NCI-H2107 treated with DMSO at 0.1 percent for 48 hours (cell line): ENCODE measurements at regions not wholly inside any gene's neighbourhood (a gene's known extent, or its start where the extent isn't known, plus 50 kb on each side); places are given as distances from the start of the nearest gene placed in this dataset.
"Not testable (repeated sequence)": the region's sequence is repeated elsewhere in the genome, so short reads cannot be mapped to it uniquely, and the experiment has no call there.

Experiments
- DNase-seq: peaks from one replicate; lab custom pipeline; 2025; ENCODE audit not compliant: unreplicated experiment; lab: John Stamatoyannopoulos, UW

DNA sequence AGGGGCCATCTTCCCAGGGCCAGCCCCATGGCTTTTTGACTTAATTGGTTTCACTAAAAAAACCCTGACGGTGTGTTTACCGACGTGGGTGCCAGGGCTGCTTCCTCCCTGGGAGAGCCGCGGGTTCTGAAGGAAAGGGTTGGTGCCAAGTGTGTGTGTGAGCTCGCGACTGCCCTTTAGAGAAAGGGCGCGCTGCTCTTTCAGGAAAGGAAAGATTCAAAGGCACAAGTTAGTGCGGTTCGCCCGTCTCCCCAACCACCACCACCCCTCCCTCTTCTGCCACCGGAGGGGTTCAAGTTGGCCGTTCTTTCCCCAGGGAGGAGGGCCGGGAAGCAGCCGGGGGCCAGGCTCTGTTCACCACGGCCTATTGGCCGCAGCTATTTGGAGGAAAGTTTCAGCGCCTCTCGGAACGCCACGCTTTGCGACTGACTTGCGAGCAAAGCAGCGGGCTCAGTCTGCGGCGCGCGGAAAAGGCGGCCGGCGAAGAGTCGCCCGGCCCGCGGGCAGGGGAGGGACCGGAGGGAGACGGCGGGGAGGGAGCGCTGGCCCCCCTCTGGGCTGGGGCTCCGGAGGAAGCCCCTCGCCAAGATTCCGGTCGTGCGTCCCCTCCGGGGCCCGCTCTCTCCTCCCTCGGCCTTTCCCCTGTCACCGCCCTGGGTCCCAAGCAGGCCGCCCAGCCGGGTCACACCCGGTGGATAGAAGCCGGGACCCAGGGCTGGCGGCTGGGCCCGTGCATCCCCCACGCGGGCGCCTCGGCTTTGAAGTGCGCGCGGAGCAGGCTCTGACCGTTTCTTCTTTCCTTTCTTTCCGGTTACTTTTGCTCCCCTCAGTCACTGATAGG lies 165.9 kb upstream of the PPP1R3A start:
- peak; percentile 15 for DNase-seq

DNA sequence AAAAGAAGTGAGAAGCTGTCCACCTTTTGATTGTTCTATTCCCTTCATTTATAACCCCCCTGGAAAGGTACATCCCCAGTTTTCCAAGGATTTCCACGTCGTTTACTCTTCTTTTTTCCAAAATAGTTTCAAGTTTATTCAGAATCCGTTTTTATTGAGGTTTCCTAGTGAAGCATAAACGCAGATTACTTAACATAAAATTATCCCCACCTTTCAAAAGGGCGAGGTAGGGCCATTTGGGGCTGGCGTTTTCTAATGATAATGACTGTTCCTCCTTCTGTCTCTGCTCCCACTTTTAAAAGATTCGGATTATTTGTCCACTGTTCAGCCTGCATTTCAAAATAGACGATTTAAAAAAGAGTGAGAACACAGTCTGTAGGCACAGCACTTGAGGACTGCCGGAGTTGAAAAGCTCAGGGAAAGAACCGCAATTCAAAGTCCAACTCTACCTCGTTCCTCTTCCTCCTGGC lies 165.2 kb upstream of the PPP1R3A start:
- no peak for DNase-seq

DNA sequence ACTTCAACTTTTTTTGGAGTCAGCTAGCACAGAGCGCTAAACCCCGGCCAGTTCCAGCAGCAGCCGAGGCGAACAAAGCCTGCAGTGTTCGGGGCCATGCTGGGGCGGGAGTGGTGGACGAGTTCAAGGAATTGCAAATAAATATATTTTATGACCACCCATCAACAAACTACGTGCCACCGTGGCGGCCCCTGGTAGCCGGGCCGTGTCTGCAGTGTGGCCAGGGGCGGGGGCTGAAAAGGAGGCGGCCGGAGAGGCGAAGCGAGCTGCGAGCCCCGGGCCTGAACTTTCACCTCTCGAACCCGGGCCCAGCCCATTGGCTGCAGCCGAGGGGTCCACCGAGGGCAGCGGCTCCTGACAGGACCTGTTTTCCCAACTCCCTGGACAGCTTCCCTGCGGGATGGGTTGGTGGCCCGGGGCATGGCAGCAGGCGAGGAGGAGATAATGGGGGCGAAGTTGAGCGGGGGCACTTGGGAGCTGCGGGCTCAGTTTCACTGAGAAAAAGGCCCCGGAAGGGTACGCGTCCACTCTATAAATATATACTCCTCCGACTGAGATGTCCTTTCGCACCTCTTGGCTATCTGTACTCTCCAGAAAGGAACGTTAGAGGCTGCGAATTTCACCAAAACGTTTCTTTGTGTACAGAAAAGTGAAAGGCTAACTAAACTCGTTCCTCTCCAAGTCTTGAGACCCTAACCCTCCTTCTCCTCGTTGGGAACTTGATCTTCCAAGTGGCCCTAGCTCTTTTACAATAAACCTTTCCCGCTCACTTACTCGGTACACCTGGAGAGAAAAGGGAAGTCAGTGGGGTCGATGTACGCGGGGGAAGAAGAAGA lies 164.6 kb upstream of the PPP1R3A start:
- DNase-seq: no peak

DNA sequence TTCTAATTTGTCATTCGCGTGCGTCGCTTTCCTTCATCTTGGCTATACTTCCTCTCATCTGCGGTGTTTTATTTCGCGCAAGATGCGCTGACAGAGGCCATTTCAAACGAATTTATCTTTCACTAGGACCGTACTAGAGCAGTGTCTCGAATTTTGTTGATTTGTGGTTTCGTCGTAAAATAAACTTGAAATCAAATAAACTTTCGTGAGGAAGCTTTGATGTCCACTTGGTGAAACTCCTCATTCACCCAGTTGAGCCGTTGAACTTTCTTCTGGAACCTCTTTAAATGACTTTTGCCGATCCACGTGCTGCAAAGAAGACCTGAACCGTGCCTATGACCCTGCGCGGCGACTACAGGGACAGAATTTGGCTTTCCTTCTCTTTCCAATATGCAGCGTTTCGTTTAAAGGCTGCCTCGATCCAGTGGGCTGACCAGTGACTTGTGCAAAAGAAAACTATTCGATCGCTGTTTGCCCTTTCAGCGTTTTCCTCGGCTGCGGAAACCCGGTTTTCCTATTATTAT lies 163.9 kb upstream of the PPP1R3A start:
- DNase-seq: no peak

DNA sequence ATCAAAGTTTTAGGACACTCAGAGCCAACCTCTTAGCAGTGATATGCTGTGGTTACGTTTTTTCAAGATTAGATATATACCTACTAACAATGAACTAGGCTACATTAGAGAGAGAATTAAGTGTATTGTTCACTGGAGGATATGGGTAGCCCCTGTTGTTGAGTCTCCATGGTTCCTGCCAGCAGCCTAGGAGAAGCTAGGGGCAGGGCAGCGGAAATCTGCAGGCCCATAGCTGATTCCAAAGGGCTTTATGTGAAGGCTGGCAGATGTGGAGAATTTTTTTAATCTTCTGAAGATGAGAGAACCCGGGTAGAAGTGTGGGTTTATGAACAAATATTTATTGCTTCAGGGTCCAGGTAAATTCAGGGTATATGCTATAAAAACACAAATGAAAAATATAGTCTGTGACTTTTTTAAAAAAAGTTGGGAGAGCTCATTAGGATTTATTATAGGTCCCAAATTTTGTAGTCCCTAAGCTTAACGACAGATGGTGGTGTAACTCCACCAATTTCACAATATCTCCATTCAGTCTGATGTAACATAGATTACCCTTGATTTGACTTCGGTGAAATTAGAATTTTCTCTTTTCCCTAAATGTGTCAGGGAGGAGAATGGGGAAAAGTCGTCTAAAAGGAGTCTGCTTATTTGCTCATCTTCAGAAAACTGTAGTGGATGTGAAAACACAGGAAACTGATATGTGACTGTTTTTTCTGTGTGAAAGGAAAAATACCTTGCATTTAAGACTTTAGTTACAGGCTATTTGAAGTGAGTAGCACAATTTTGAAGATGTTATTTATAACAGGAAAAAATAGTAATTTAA lies 163.0 kb upstream of the PPP1R3A start:
- peak; percentile 68 for DNase-seq

DNA sequence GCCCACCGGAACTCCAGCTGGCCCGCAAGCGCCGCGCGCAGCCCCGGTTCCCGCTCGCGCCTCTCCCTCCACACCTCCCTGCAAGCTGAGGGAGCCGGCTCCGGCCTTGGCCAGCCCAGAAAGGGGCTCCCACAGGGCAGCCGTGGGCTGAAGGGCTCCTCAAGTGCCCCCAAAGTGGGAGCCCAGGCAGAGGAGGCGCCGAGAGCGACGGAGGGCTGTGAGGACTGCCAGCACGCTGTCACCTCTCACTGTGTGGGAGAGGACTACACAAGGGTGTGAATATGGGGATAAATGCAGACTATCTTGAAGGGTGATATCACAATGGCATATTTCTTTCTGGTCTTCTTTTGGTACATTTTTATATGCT lies 158.3 kb upstream of the PPP1R3A start:
- DNase-seq: not testable (repeated sequence)

DNA sequence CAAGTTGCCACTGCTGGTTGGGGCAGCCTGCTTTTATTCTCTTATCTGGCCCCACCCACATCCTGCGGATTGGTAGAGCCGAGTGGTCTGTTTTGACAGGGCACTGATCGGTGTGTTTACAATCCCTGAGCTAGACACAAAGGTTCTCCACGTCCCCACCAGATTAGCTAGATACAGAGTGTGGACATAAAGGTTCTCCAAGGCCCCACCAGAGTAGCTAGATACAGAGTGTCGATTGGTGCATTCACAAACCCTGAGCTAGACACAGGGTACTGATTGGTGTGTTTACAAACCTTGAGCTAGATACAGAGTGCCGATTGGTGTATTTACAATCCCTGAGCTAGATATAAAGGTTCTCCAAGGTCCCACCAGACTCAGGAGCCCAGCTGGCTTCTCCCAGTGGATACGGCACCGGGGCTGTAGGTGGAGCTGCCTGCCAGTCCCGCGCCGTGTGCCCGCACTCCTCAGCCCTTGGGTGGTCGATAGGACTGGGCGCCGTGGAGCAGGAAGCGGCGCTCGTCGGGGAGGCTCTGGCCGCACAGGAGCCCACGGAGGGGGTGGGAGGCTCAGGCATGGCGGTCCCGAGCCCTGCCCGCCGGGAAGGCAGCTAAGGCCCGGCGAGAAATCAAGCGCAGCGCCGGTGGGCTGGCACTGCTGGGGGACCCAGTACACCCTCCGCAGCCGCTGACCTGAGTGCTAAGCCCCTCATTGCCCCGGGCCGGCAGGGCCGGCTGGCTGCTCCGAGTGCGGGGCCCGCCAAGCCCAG lies 157.8 kb upstream of the PPP1R3A start:
- not testable (repeated sequence) for DNase-seq

DNA sequence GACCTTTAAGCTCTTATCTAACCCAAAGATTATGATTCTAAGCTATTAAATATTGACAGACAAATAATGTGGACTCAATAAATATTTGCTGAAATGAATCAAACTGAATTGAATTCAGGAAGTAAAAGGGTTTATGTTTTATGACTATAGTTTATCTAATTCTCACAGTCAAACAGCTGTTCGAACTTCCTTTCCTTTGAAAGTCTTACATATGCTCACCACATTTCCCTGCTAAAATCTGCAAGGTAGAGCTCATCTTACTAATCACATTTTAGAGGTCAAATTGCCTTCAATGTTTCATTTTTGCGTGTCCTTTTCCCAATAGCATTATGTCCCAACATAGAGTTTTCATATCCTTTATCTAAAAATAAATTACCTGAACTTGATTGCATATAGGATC lies 154.9 kb upstream of the PPP1R3A start:
- no peak for DNase-seq

DNA sequence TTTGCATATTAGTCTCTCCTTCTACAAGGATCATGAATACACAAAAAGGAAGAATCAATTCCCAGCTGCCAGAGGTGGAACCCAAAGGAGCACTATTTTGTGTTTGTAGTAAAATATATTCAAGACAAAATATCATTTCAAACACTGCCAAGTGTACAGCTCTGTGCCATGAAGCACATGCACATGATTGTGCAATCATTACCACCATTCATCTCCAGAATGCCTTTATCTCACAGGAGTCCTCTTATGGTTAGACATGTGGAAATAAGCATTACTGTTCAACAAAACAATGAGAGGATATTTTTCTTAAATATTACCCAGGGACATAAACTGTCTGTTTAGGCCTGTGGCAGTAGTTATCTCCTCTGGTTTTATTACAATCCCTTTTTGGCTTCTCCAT lies 151.4 kb upstream of the PPP1R3A start:
- no peak for DNase-seq

DNA sequence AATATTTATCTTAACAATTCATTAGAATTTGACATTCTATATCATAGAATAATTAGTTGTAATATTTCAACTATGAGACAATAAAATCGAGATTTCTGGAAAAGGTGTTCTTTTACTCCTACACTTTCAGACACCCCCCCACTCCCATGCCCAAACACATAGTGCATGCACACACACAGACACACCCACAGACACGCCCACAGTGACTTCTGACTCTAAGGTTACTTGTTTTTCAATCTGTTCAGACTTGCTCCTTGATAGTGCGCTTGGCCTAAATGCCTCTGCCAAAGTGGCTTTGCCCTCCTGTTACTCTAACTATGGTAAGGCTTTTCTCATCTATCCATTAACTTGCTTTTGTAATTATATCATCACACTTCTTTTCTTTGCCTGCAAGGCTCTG lies 144.0 kb upstream of the PPP1R3A start:
- no peak for DNase-seq

DNA sequence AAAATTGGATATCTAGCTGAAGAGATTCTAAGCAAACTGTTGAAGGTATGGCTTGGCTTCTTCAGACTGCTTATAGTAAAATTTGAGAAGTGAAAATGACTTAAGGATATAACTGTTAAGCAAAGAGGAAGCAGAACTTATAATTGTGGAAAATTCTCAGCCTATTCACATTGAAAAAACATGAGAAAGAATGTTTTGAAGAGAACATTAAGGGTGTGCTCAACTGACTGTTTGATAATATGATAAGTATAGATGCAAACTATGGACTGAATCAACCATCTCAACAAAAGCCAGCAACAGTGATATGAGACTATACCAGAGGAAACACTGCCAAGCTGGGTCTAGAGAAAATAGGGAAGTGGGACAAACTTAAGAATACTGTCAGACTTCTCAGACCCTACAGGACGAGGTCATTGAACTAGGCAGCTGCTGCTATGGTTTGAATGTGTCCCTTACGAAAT lies 133.1 kb upstream of the PPP1R3A start:
- no peak for DNase-seq

DNA sequence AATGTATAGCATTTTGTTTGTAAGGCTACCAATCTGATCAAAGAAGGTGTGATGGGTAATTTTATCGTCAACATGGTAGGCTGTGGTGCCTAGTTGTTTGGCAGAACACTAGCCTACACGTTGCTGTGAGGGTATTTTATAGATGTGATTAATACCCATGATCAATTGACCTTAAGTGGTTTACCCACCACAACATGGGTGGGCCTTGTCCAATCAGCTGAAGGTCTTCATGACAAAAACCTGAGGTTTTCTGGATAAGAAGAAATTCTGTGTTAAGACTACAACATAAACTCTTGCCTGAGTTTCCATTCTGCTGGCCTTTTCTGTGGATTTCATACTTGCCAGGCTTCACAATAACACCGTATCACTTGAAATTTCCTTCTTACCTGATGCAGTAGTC lies 131.8 kb upstream of the PPP1R3A start:
- no peak for DNase-seq

DNA sequence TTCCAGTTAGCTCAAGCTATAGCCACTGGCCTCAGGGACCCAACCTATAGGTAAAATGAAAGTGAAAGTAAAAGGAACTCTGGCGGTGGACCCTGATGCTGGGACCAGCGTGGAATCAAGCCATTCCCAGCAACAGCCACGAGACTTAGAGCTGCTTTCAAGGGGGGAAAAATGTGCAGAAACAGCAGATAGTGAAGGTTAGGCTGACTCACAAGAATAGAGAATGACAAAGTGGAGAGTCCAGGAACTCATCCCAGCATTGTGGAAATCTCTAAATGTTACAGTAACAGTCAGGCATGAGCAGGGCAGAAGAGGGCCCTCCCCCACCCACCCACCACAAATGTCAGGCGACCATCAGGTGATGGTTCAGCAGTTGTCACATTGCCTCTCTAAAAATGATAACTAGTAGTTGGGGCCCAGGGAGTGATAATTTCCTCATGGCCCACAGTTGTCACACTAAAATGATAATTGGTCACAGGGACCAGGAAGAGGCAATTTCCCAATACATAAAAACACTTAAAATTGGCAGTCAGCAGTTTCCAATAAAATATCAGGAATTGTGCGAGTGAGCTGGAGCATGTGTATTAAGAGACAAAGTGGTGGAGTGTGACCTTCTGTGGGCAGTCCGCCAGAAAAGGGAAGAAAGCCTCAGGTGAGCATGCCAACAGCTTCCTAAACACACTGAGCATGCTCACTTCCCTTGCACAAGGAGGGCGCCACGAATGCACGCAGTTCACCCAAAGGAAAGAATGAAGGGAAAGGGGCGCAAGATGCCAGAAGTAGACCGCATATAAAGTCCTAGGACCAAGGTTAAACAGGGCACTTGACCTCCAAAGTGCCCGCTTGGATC lies 129.8 kb upstream of the PPP1R3A start:
- peak; percentile 39 for DNase-seq

DNA sequence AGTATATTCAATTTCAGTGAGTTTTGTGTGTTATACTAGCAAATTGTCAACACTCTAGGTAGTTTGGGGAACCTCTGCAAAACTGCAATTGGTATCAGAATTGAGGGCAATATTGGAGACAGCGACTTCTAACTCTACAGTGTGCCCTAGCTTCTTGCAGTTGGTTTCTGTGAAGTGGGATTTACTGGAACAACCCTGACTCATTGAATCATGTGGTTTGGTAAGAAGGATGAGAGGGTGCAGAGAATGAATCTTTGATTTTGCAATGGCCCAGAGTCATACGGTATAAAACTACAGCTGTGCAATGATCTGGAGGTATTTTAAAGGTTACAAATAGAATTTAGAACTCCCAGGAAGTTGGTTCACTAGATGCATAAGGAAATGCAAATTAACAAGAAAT lies 129.1 kb upstream of the PPP1R3A start:
- DNase-seq: no peak

DNA sequence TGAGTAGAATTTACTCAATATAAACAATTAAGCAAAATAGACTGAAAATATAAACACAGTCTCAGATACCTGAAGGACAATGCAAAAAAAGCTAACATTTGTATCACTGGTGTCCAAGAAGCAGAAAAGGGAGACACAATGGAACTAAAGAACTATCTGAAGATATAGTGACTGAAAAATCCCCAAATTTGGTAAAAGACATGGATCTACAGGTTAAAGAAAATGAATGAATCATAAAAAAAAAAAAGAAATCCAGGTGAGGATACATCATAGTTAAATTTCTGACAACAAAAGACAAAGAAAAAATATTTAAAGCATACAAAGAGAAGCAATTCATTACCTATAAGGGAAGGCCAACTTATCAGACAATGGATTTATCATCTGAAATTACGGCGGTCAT lies 114.7 kb upstream of the PPP1R3A start:
- no peak for DNase-seq

DNA sequence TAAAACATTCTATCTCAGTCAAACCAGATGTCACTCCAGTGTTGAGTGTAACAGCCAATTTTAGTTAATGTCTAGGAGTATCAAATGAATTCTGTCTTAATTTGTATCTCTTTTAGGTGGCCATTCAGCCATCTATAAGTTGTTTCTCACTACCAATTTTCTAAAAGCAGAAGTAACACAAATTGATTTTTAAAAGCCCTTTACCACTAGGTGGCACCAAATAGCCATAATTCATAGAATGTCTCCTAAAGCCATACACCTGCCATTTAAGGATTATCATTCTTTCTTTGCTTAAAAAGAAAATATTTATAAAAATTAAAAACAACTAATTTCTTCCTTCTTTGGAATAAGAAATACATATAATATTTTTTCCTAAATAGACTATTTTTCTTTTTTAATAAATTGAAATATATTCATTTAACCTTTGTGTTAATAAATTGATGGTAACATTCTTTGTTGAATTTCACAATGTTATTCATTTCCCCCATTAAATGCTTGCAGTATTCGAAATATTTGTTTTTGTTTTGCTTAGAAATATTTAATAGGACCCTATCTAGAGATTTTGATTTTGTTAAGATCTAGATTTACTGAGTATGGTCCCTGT lies 107.8 kb upstream of the PPP1R3A start:
- DNase-seq: peak; percentile 54

DNA sequence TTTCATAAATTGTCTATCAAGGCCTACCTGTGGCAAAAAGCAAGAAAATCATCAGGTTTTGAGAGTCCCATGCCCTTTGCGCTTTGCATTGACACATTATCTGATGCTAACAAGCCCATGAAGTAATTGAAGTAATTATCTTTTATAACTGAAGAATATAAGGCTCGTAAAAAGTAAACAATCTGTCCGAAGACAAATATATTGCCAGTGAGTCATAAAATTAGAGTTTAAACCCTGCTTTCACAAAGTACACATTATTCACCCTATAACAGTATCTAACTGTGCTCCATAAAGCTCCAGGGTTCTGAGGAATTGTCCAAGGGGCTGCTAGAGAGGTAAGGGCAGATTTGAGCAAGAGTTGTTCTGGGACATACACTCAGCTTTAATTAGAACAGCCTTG lies 102.3 kb upstream of the PPP1R3A start:
- DNase-seq: no peak

DNA sequence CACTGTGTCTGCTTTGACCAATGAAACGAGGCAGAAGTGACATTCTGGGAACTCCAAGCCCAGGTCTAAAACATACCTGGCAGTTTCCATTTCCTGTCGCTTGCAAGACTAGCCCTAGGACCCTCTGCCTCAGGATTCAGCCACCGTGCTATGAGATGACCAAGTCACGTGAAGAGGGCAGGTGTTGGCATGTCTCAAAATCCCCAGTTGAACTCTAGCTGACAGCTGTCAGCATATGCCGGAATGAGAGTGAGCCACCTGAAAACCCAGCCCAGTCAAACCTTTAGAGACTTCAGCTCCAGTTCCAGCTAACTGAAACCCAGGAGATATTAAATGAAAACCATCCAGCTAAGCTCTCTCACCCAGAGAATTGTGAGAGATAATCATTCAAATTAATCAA lies 89.9 kb upstream of the PPP1R3A start:
- DNase-seq: no peak

DNA sequence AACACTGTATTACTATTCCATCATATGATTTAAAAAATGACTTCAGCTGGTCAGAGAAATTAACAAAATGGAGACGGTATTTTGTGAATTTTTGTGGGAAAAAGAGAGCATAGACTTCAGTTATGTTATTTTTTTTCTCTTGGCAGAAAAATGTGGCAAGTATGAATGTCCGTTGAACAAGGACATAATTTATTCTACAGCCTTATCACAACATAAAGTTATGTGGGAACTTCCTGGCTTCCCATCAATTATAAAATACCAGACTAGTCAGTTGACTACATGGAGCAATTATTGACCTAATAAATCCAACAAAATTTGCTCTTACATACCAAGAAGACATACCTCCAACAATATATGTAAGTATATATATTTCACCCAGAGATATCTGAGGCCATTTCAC lies 88.6 kb upstream of the PPP1R3A start:
- no peak for DNase-seq
